GM21737 (cell line): ENCODE measurements at regions not wholly inside any gene's neighbourhood (a gene's known extent, or its start where the extent isn't known, plus 50 kb on each side); places are given as distances from the start of the nearest gene placed in this dataset.

Experiments used
- ATAC-seq: cut with Tn5 transposase; IDR thresholded peaks from one replicate; pipeline ENCODE4 v1.9.1; 2021; ENCODE audit warnings: mild to moderate bottlenecking, moderate library complexity; ENCODE audit not compliant: unreplicated experiment

GRCh38 chr5:30103452-30104202 is 1089.9 kb upstream of the CDH6 start:
- no peak for ATAC-seq

GRCh38 chr5:30103052-30103451 is 1090.4 kb upstream of the CDH6 start:
- ATAC-seq = no peak

GRCh38 chr5:30102185-30102584 is 1091.3 kb upstream of the CDH6 start:
- ATAC-seq = no peak

GRCh38 chr5:30100929-30101328 is 1092.6 kb upstream of the CDH6 start:
- ATAC-seq = no peak

DNA sequence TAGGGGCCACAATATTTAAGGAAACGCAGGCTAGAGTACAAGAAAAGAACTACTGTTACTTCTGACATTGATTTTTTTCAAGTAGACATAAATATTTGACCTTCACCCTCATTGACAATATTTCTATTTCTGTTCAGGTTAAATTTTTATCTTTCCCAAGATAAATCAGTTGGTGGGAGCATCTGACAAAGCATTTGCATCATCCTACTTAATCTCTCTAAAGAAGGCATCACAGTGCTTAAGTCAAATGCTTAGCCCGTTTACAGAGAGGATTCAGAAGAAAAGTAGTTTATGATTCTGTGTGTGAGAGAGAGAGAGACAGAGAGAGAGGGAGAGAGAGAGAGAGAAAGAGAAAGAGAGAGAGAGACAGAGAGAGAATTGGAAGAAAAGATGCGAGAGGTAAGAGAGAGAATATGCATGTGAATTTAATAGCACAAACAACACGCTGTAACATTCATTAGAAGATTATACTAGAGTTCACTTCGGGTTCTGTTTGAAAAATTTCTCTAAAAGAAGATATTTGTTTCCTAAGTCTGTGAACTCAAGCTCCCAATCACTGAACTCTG is 1093.3 kb upstream of the CDH6 start:
- no peak for ATAC-seq

- ATAC-seq = no peak
Observed at GRCh38 chr5:30099634-30100033, 1093.9 kb upstream of the CDH6 start.

DNA sequence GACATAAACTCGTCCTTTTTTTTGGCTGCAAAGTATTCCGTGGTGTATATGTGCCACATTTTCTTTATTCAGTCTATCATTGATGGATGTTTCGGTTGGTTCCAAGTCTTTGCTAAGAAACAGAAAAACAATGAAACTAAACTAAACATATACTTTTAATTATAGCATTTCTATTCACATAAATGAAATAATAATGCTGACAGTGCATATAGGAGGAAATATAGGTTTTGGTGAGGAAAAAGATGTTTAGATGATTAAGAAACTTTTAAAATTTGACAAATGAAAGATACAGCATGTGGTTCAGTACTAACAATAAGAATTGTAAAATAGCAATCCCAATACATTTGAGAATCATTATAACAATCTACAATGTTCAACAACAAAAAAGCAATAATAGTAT is 1094.5 kb upstream of the CDH6 start:
- no peak for ATAC-seq

GRCh38 chr5:30092548-30092947 is 1100.9 kb upstream of the CDH6 start:
- ATAC-seq = no peak

GRCh38 chr5:30069441-30070263 is 1123.8 kb upstream of the CDH6 start:
- no peak for ATAC-seq

- no peak for ATAC-seq
Observed at GRCh38 chr5:30063503-30063902, 1130.0 kb upstream of the CDH6 start.

GRCh38 chr5:30051976-30052375 is 1141.5 kb upstream of the CDH6 start:
- no peak for ATAC-seq

DNA sequence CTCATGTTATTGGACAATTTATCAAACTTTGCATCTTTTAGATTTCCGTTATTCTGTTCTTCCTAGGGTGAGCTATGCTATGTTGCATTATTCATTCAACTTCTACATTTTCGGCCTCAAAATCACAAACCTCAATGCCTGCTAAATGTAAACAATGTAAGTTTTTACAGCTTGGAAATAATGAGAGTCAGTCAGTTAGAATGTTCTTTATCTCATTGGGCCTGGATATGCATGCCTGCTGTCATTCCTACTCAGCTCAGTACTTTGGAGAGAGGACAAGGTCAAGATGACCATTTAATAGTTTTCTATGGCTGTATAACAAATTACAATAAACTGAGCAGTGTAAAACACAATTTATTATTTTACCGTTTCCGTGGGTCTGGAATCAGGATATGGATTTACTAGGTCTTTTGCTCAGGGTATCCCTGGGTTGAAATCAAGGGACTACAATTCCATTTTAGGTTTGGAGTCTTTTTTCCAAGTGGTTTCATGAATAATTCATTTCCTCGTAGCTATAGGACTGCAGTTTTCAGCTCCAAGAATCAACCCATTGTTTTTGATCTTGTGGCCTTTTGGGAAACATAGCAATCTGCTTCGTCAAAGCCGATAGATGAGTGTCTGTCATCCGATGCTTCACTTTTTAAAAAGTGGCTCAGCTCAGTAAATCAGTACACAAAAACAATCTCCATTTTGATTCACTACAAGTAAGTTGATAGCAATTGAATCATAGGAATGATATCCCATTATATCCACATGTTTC is 1143.2 kb upstream of the CDH6 start:
- no peak for ATAC-seq

DNA sequence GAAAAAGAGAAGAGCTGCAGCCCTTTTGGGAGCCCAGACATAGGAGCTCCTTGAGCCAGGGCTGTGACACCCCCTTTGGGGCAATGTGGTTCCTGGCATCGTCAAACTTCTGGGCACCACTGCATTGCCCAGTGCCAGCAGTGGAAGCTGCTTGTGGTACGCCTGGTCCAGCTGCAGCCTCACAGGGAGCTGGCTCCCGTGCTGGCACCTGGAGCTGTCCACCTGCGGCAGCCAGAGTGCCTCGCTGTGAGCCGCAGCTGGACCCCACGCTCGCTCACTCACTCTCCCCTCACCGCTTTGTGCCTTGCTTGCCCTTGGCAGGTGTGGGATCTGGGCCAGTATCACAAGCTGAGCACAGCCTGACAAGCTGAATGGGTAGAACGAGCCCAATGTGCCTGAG is 1150.8 kb upstream of the CDH6 start:
- no peak for ATAC-seq

DNA sequence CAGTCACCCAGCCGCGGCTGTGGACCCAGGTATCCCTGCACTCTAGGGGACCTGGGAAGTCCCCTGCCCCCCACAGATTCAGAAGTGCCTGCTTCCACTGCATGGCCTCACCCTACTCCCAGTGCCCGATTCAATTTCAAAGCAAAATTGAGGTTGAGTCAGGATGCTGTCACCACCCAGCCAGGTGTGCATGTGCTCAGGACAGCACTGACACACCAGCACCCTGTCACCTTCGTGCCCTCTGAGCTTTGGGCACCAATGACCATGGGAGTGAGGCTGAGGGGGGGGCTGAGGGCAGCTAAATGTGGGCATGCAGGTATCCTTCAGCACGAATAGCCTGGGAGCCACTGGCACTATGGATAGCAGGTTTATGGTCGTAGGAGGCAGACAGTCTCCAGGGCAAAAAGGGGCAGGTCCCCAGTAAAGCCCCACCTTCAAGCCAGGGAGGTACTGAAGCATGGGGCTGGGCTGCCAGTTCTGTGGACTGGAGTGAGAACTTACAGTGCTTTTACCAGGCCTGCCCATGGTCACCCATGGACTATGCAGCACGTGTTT is 1151.6 kb upstream of the CDH6 start:
- no peak for ATAC-seq

- ATAC-seq = no peak
Observed at GRCh38 chr5:30041291-30041690, 1152.2 kb upstream of the CDH6 start.

DNA sequence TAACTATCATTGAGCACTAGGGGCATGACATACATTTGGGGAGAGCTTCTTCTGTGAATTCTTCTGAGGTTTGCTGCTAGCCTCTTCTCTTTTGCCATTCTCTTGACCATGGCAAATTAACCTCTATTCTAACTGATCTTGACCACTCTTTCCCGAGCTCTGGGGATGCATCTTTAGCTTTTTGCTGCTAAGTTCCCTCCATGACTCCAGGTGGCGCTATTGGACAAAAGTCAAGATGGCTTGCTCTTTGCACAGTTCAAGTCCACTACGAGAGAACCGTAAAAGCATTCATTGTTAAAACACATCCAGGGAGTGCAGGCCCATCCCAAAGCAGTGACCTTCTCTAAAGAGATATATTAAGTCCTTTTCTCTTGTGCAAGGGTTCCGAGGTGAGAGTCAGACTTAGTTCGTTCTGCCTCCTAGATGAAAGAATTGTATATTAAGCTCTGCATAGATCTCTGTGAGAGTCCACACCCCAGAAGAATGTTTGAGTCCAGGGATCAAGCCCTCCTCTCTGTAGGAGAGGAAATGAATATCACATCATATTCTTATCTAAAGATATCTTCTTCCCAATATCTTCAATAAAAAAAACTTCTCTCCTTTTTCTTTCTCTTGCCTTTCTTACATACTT is 1152.9 kb upstream of the CDH6 start:
- no peak for ATAC-seq

DNA sequence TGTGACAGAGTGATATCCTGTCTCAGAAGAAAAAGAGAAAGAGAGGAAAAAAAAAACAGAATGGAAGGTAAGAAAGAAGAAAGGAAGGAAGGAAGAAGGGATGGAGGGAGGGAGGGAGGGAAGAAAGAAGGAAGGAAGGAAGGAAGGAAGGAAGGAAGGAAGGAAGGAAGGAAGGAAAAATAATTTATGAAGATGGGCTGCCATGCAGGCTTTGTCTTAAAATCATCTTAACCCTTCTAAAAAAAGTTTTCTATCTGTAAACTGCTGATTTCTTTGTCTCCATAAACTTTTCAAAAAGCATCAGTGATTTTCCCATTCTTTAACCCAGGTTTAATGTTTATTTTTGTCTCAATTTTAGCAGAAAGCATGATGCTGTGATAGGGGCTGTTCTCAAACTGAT is 1154.1 kb upstream of the CDH6 start:
- ATAC-seq = no peak

- no peak for ATAC-seq
Observed at GRCh38 chr5:30034870-30035269, 1158.6 kb upstream of the CDH6 start.

DNA sequence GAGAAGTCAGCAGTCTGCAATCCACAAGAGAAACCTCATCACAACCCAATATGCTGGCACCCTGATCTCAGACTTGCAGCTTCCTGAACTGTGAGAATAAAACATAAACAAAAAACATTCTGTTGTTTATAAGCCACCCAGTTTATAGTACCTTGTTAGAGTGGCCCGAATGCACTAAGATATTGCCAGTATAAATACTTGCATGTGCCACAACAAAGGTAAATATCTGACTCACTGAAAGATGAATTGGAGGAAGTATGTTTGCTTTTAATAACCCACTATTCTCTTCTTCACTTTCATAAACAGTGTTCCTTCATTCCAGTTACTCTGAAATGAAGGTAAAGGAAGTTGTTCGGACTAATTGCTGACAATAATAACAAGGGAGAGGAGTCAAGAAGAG is 1163.4 kb upstream of the CDH6 start:
- ATAC-seq = no peak

DNA sequence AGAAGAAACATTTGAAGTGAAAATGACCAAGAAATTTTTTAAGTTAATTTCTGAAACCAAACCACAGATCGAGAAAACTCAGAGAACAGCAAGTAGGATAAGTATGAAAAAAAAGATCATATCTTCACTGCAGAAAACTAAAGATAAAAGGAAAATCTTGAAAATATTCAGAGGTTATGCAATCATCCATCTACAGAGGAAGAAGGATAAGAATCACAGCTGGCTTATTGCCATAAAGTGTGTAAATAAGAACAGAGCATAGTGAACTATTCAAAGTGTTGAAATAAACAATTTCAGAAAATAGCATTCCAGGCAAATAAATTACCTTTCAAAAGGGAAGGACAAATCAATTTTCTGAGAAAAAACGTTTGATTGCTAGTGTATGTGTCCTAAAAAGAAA is 1191.7 kb upstream of the CDH6 start:
- ATAC-seq = no peak

DNA sequence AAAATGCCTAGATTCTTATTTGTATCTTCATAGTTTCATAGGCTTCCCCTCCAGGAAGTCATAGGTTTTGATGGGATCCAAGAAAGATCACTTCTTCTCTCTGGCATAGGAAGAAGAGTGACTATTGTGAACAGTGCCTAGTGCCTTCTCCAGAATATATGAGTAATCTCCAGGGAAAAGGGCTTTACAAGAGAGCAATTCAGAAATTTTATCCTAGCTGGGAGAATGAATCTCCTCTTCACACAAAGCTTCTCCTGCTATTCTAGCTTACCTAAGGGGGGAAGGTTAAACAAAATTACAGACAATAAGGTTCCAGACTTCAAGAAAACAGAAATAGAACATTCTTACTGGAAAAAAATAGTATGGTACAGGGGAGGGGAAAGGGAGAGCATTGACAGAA is 1193.3 kb upstream of the CDH6 start:
- no peak for ATAC-seq
